GM21360 (cell line): ENCODE measurements at regions not wholly inside any gene's neighbourhood (a gene's known extent, or its start where the extent isn't known, plus 50 kb on each side); places are given as distances from the start of the nearest gene placed in this dataset.
"Not testable (repeated sequence)": the region's sequence is repeated elsewhere in the genome, so short reads cannot be mapped to it uniquely, and the experiment has no call there.

Experiments
- ATAC-seq: cut with Tn5 transposase; IDR thresholded peaks from one replicate; pipeline ENCODE4 v1.9.1; 2021; ENCODE audit warnings: mild to moderate bottlenecking, moderate library complexity; ENCODE audit not compliant: unreplicated experiment

DNA sequence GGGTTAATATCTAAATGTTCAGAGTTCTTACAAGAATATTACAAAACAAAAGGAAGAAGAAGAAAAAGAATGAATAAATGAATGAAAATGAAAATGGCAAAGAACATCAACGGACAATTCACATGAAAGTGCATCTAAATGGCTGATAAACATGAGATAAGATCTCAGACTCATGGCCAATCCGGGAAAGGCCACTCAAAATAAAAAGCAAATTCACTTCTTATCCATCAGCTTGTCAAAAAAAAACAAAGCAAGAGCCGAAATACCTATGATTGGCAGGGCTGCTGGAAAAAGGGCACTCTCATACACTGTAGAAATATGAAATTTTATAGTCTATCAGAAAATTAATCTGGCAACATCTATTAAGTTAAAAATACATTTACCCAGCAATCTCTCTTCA lies 103.6 kb upstream of the EDEM3 start:
- ATAC-seq: no peak

DNA sequence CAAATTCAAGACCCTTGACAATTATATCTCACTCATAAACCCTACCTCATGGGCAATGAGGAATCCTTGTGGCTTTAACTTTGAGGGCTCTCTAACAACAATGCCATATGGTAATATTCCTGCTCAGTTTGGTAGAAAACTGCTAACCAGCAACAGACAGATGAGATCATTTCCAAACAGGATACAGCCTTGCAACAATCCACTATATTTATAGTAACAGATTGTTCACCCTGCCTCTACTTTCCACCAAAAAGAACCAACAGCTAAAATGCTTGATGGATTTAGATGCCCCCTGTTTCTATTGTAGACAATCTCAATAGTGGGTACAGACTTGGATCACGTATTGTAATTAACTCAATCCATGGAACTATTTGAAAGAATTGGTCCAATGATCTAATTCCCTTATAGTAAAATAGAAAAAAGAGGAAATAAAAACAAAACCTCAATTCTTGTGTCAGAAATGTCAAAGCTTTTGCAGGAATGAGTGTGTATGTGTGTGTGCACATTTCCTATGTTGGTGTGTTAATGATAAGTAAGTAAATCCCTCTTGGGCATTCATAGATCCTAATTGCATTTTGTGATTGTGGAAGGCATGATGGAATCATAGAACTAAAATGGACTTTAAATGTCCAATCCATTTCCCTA lies 100.0 kb upstream of the EDEM3 start:
- ATAC-seq: no peak

GRCh38 chr1:184854036-184854435 lies 99.4 kb upstream of the EDEM3 start:
- ATAC-seq: no peak

DNA sequence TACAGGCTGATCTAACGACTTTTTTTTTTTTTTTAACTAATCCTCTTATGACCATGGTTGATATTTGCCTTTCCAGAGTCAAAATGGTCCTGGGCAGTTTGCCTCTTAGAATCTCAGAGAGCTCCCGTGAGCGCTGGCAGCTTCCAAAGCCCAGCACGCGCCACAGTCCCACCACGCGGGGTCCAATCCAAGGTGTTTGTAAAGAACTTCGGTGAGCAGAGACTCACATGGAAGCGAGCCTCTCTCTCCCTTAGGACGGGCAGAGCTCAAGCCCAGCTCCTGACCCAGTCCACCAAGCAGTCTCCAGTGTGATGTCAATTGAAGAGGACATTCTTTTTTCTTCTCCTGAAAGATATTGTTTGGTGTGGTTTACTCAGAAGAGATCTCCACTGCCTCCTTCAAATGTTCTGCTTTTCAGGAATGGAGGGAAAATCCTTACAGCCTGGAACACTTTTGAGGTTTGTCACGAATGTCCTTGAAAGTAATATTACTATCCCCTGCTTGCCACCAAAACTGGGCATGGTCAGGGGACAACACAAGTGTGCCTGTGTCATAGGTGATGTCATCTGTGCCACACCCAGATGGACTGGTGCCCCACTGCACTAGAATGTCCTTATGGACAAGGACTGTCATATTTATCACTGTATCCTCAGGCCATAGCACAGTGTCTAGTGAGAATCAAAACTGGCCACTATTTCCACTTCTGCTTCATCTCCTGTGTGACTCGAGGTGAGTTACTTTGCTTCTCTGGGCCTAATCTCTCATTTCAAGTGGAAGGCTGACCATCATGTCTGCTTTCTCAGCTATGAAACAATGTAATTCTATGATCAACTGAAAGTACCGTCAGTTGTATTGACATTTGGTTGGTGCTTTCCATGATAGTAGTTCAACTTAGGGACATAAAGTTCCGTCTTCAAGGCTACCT lies 97.4 kb upstream of the EDEM3 start:
- no peak for ATAC-seq

DNA sequence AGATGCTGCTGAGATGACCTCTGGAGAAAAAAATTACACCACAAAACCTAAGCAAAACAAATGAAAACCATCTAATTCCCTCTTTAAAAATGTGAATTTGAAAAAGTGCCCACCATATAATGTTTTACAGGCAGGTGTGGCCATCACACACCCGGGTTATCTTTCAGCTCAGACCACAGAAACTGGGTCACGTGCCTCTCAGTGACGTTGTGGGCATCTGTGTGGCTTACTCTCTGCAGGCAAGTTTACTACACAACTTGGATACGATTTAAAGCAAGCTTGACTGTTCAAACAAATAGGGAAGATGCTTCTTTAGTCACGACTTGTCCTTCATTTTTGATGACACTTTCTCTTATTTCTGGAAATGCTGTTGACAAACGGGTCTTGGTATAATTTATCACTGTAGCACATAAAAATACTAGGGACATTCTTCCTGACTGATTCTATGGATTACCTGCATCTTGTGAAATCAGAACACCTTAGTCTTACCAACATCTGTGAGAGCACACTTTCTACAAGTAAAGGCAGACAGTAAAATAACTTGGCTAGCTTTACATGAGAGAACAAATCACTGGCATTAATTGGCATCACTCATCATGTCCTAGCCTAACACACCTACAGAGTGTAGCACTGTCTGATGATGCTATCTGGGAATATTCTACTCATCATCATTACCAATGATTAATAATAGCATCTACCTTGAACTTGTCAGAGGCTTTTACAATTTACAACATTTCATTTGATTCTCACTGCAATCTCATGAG lies 89.3 kb upstream of the EDEM3 start:
- peak; percentile 98 for ATAC-seq

- no peak for ATAC-seq
Measured at GRCh38 chr1:184840596-184840995, 85.9 kb upstream of the EDEM3 start.

- ATAC-seq: no peak
Measured at GRCh38 chr1:184838504-184838951, 83.9 kb upstream of the EDEM3 start.

DNA sequence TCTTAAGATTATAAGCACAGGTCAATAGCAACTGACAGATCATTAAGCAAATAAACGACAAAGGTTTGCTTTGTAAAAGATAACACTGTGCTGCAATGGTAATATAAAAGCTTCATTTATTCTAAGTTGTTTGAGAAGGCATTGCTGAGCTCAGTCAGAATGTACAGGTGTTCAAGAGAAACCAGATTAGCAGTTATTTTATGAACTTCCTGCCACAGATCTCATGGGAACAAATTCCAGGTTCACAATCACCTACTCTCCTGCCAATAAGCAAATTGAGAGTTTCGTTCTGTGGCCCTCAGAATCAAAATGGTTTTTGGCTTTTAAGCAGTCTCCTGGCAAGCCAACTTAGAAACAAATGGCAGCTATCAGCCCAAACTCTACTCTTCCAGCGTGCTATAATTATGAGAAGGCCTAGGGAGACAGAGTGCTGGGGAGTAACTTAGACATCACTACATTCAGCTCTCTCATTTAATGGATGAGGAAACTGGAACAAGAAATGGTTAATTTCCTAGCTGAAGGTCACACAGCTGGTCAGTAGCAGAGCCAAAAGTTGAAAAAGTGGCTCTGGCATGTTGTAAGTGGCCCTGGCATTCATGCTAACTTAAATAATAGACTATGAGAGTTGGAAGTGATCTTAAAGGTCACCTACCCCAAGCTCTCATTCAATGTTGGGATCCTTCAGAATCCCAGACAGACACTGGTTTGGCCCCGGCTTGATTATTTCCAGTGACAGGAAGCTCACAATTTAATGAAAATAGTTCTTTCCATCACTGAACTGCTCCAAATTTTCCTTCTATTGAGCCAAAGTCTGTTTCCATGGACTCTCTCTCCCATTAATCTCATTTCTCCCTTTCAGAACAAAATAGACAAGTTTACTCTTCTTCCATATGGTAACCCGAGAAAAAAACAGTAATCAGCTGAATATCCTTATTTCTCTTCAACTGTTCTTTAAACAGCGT lies 82.6 kb upstream of the EDEM3 start:
- no peak for ATAC-seq

DNA sequence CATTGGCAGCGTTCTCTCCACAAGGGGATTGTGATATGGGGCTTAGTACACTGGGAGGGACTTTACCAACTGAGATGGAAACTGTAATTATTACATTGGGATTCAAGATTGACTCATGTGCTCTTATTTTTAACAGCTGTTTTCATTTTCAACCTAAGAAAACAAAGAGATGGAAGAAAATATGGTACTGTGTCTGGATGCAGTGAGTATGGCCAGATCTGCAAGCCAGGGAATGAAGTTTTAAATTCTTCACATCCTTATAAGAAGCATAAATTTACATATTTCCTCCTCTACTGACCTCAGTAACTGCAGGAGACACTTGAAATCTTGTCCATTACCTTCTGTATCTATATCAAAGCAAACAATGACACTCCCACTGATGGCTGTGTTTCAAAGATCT lies 81.5 kb upstream of the EDEM3 start:
- ATAC-seq: no peak

DNA sequence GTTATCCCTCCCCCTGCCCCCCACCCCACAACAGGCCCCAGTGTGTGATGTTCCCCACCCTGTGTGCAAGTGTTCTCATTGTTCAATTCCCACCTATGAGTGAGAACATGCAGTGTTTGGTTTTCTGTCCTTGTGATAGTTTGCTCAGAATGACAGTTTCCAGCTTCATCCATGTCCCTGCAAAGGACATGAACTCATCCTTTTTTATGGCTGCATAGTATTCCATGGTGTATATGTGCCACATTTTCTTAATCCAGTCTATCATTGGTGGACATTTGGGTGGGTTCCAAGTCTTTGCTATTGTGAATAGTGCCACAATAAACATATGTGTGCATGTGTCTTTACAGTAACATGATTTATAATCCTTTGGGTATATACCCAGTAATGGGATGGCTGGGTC lies 79.3 kb upstream of the EDEM3 start:
- ATAC-seq: not testable (repeated sequence)

GRCh38 chr1:184832517-184832916 lies 77.9 kb upstream of the EDEM3 start:
- ATAC-seq: no peak

DNA sequence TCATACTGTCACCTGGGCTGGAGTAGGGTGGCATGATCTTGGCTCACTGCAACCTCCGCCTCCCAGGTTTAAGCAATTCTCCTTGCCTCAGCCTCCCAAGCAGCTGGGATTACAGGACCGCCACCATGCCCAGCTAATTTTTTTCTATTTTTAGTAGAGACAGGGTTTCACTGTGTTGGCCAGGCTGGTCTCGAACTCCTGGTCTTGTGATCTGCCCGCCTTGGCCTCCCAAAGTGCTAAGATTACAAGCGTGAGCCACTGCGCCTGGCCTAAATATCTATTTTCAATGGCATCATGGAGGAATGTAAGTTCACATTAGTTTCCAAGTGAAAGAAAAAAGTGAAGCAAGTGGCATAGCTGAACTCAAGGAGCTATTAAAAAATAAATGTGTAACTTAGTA lies 74.8 kb upstream of the EDEM3 start:
- ATAC-seq: not testable (repeated sequence)

GRCh38 chr1:184828369-184828717 lies 73.7 kb upstream of the EDEM3 start:
- ATAC-seq: no peak

DNA sequence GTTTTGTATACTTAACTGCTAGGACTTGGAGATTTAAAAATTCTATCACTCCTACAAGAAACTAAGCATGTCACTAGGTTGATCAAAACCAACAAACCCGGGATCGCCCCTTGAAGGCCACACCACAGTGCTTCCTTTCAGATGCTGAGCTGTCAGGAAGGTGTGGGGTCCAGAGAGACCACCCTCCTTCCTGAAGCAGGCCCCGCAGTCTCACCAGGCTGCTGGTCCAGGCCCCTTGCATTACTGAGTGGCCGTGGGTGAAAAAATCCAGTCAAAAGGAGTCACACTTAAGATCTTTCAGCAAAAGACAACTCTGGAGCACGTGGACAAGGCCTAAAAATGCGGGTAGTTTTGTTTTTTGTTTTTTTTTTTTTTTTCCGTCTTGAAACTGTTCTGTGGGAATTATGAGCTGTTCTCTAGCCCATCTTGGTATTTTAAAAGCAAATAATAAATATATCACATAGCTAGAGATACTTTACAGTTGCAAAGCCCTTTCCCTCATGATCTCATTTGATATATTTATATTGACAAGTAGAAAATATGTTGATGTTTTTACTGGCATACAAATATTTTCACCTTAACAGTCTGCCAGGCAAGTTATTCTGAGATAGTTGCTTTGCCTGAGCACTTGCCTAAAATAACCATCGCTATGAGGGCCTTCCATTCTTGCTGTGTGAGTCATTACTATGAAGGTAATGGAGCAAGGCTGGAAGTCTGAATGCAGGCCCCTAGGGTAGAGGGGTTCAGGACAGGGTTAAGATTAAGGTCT lies 73.1 kb upstream of the EDEM3 start:
- no peak for ATAC-seq

- no peak for ATAC-seq
Measured at GRCh38 chr1:184826001-184826400, 71.3 kb upstream of the EDEM3 start.

DNA sequence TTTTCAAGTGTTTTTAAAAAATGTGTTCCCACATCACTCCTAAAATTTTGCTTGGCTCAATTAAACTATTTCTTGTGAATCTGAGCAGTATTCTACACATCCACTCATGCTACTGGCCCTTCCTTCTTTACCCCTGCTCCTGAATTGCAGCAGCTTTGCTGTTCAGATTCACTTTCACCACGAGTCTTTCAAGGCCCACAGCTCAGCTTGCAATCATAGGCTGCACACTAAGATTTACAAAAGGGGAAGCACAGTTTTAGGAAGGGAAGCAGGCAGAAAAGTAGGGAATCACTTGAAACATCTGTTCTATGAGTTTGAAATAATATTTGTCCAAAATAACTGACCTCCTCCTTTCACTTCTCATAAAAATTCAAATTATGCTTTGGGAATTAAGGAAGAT lies 70.9 kb upstream of the EDEM3 start:
- no peak for ATAC-seq

DNA sequence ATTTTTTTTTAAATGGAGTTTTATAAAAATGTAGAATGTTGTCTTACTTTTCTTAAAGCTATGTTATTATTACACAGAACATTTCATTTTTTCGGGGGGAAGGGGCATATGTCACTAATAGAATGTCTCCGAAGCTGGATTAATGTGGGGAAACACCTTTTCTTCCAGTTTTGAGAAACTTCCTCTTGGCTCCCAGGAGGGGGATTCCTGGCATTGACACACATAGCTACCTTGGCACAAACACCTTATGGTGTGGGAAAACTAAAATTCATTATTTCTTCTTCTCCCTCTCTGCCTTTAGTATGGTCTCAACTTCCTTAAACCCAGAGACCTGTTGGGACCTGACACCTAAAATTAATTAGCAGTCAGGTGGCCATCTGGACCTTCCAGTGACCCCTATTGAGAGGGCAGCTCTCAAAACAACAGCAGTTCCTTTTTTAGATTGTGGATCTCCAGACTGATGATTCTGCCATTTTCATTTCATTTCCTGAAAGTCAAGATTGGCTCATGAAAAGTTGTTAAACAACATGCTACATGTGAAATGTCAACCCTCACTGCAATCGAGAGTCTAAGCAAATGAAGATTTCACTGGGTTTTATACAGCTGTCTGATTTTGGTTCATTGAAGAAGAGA lies 70.1 kb upstream of the EDEM3 start:
- no peak for ATAC-seq

DNA sequence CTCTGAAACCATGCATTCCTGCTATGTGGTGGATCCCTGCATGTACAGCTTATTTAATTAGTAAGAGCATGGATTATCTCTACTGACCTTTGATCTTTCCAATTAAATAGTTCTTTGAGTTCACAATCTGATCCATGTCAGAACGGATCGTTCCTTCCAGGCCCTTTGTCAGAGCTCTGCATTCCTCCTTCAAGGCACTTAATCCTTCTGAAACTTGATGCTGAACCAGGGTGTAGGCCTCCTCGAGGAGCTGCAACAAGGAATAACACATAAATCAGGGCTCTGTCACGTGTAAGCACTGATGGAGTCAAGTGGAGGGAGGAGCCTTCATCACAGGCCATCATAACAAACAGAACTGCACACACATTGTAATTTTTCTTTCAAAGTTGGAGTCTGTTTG lies 68.4 kb upstream of the EDEM3 start:
- ATAC-seq: no peak

- ATAC-seq: no peak
Measured at GRCh38 chr1:184822267-184822666, 67.6 kb upstream of the EDEM3 start.
